GM23338 (cell line): ENCODE measurements at regions not wholly inside any gene's neighbourhood (a gene's known extent, or its start where the extent isn't known, plus 50 kb on each side); places are given as distances from the start of the nearest gene placed in this dataset.

Source experiments
- ATAC-seq: fragments of 200-7000 bp; cut with Tn5 transposase; 3 replicates; pipeline ENCODE4 v1.9.1; 2020
- DNase-seq: peaks from one replicate; pipeline ENCODE4 v3.0.0-alpha.2; 2015; ENCODE audit warnings: low spot score
- H2AFZ ChIP-seq: fragments of 200-600 bp; sonication (generic); 2 replicates; pipeline ENCODE4 v1.8.0; 2016; ENCODE audit warnings: antibody characterized with exemption, mild to moderate bottlenecking, moderate library complexity
- H3F3A ChIP-seq: fragments of 200-600 bp; sonication (generic); replicated peaks from 2 replicates; pipeline ENCODE4 v1.8.0; 2017; ENCODE audit warnings: antibody characterized with exemption, mixed run types, low read depth
- H3K27ac ChIP-seq: fragments of 200-600 bp; sonication (generic); 2 replicates; pipeline ENCODE4 v1.6.1; 2016; ENCODE audit warnings: low read depth
- H3K27me3 ChIP-seq: fragments of 200-600 bp; sonication (generic); 2 replicates; pipeline ENCODE4 v1.8.0; 2016; ENCODE audit warnings: mild to moderate bottlenecking, mixed run types, moderate library complexity; ENCODE audit not compliant: insufficient read depth
- H3K36me3 ChIP-seq: fragments of 200-600 bp; sonication (generic); 2 replicates; pipeline ENCODE4 v1.8.0; 2016; ENCODE audit warnings: mild to moderate bottlenecking; ENCODE audit not compliant: insufficient read depth
- H3K4me1 ChIP-seq: fragments of 200-600 bp; sonication (generic); 2 replicates; pipeline ENCODE4 v1.8.0; 2016; ENCODE audit warnings: mild to moderate bottlenecking, moderate library complexity; ENCODE audit not compliant: insufficient read depth
- H3K4me2 ChIP-seq: fragments of 200-600 bp; sonication (generic); 2 replicates; pipeline ENCODE4 v1.7.1; 2017; ENCODE audit warnings: mixed run types
- H3K4me3 ChIP-seq: fragments of 200-600 bp; sonication (generic); 2 replicates; pipeline ENCODE4 v1.6.1; 2016; ENCODE audit warnings: mixed run types
- H3K79me2 ChIP-seq: fragments of 200-600 bp; sonication (generic); replicated peaks from 2 replicates; pipeline ENCODE4 v1.8.0; 2017; ENCODE audit warnings: mild to moderate bottlenecking; ENCODE audit not compliant: insufficient read depth
- H3K9me2 ChIP-seq: fragments of 200-600 bp; sonication (generic); 2 replicates; pipeline ENCODE4 v1.8.0; 2017; ENCODE audit not compliant: insufficient read depth
- H4K20me1 ChIP-seq: fragments of 200-600 bp; sonication (generic); replicated peaks from 2 replicates; pipeline ENCODE4 v1.8.0; 2017; ENCODE audit warnings: mild to moderate bottlenecking; ENCODE audit not compliant: insufficient read depth
- H3K27ac Mint-ChIP-seq: 2 replicates; pipeline ENCODE4 v1.8.0; 2020; ENCODE audit warnings: inconsistent platforms, mild to moderate bottlenecking, moderate library complexity, mixed read lengths
- H3K27me3 Mint-ChIP-seq: 3 replicates; pipeline ENCODE4 v1.8.0; 2022; ENCODE audit warnings: low read depth, mild to moderate bottlenecking, moderate library complexity, mixed read lengths, inconsistent platforms; ENCODE audit not compliant: insufficient read depth, poor library complexity
- H3K36me3 Mint-ChIP-seq: 3 replicates; pipeline ENCODE4 v1.8.0; 2021; ENCODE audit warnings: low read depth, mild to moderate bottlenecking, inconsistent platforms, moderate library complexity, mixed read lengths
- H3K4me1 Mint-ChIP-seq: 3 replicates; pipeline ENCODE4 v1.8.0; 2020; ENCODE audit warnings: mild to moderate bottlenecking, inconsistent platforms, mixed read lengths
- H3K4me3 Mint-ChIP-seq: 3 replicates; pipeline ENCODE4 v1.8.0; 2021; ENCODE audit warnings: moderate library complexity, mild to moderate bottlenecking, inconsistent platforms, mixed read lengths
- H3K9me3 Mint-ChIP-seq: 3 replicates; pipeline ENCODE4 v1.8.0; 2020; ENCODE audit warnings: moderate library complexity, mild to moderate bottlenecking, inconsistent platforms, mixed read lengths
- EZH2 ChIP-seq: fragments of 200-600 bp; sonication (generic); IDR thresholded peaks from one replicate; pipeline ENCODE4 v1.8.0; 2017; ENCODE audit warnings: antibody characterized with exemption, mild to moderate bottlenecking, low read depth; ENCODE audit not compliant: unreplicated experiment
- EZH2phosphoT487 ChIP-seq: fragments of 200-600 bp; sonication (generic); IDR thresholded peaks from one replicate; pipeline ENCODE4 v1.8.1; 2018; ENCODE audit warnings: antibody characterized with exemption; ENCODE audit not compliant: unreplicated experiment
- NANOG ChIP-seq: IDR thresholded peaks from 2 replicates; pipeline ENCODE4 v1.6.1; 2016; ENCODE audit warnings: antibody characterized with exemption, borderline replicate concordance
- REST ChIP-seq: IDR thresholded peaks from one replicate; pipeline ENCODE4 v1.6.1; 2018; ENCODE audit warnings: antibody characterized with exemption; ENCODE audit not compliant: unreplicated experiment
- ZNF114 ChIP-seq: fragments of 250-450 bp; sonication (Bioruptor Pico); IDR thresholded peaks from 2 replicates; pipeline ENCODE4 v1.5.0; 2020; ENCODE audit warnings: mild to moderate bottlenecking, moderate library complexity
- ZNF331 ChIP-seq: fragments of 250-450 bp; sonication (Bioruptor Pico); IDR thresholded peaks from 2 replicates; pipeline ENCODE4 v1.5.0; 2020; ENCODE audit warnings: low read depth, mild to moderate bottlenecking, moderate library complexity
- ZNF462 ChIP-seq: fragments of 250-450 bp; sonication (Bioruptor Pico); IDR thresholded peaks from 2 replicates; pipeline ENCODE4 v1.5.0; 2020; ENCODE audit warnings: mild to moderate bottlenecking, moderate library complexity
- TF ChIP-seq, protein P1 (sequence below): IDR thresholded peaks from 2 replicates; pipeline ENCODE4 v1.6.1; 2016; ENCODE audit warnings: antibody characterized with exemption

DNA sequence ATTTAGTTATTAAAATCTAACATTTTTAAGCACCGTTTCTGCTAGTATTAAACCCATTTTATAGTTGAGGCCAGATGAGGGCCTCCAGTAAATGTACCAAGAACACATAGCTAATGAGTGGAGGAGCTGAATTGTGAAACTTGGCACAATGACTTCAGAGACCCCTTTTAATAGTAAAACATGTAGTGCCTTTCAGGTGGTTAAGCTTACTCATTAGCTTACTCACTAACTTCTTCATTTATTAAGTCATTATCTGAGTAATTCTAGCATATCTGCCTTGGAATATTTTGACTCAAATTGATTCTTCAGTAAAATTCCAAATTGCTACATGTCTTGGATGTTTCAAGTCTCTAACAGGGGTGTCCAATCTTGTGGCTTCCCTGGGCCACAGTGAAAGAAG lies 735.2 kb downstream of the LIG4 start:
- TF ChIP-seq NANOG (no peak), ZNF462 (CRISPR knock-in tag) (no peak), EZH2phosphoT487 (no peak), ZNF331 (CRISPR knock-in tag) (no peak), ZNF114 (CRISPR knock-in tag) (no peak), EZH2 (no peak), REST (no peak)
- TF ChIP-seq, protein P1, sequence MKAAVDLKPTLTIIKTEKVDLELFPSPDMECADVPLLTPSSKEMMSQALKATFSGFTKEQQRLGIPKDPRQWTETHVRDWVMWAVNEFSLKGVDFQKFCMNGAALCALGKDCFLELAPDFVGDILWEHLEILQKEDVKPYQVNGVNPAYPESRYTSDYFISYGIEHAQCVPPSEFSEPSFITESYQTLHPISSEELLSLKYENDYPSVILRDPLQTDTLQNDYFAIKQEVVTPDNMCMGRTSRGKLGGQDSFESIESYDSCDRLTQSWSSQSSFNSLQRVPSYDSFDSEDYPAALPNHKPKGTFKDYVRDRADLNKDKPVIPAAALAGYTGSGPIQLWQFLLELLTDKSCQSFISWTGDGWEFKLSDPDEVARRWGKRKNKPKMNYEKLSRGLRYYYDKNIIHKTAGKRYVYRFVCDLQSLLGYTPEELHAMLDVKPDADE: no peak
- DNase-seq: no peak

More for the DNA sequence above, 735.2 kb downstream of the LIG4 start:
- Histone ChIP-seq H2AFZ (no peak overlapping the region), H4K20me1 (no peaks in the 10 kb centered on the region), H3K27me3 (no peaks in the 10 kb centered on the region), H3K4me3 (no peak overlapping the region), H3F3A (no peaks in the 10 kb centered on the region), H3K36me3 (no peaks in the 10 kb centered on the region), H3K27ac (no peak overlapping the region), H3K4me2 (no peak overlapping the region), H3K79me2 (no peaks in the 10 kb centered on the region), H3K4me1 (0 out of 2 replicates have a peak, but pooled peaks cover 5% of the 10 kb centered on the region), H3K9me2 (no peaks in the 10 kb centered on the region)
- no peak for ATAC-seq
- no peaks in the 10 kb centered on the region for H3K36me3 Mint-ChIP-seq
- H3K4me1 Mint-ChIP-seq: peaks cover 10% of the 10 kb centered on the region; the same call in 2 of the 3 replicates
- H3K27me3 Mint-ChIP-seq: no peaks in the 10 kb centered on the region
- H3K9me3 Mint-ChIP-seq: no peaks in the 10 kb centered on the region
- 0 out of 2 replicates have a peak overlapping the region, but pooled peaks have one; percentile 21 for H3K27ac Mint-ChIP-seq
- H3K4me3 Mint-ChIP-seq: no peak overlapping the region
